GM18508 (cell line): ENCODE measurements at regions not wholly inside any gene's neighbourhood (a gene's known extent, or its start where the extent isn't known, plus 50 kb on each side); places are given as distances from the start of the nearest gene placed in this dataset.

Experiments used
- ATAC-seq: cut with Tn5 transposase; IDR thresholded peaks from one replicate; pipeline ENCODE4 v1.9.1; 2021; ENCODE audit warnings: moderate number of reproducible peaks; ENCODE audit not compliant: insufficient read depth, unreplicated experiment

- ATAC-seq: no peak
Observed at GRCh38 chr9:119793218-119793617, 424.0 kb upstream of the BRINP1 start.

- no peak for ATAC-seq
Observed at GRCh38 chr9:119792242-119792641, 423.0 kb upstream of the BRINP1 start.

GRCh38 chr9:119789987-119790386, 420.8 kb upstream of the BRINP1 start:
- ATAC-seq: no peak

GRCh38 chr9:119788921-119789320, 419.7 kb upstream of the BRINP1 start:
- ATAC-seq: no peak

- no peak for ATAC-seq
Observed at GRCh38 chr9:119781886-119782285, 412.7 kb upstream of the BRINP1 start.

GRCh38 chr9:119775410-119775809, 406.2 kb upstream of the BRINP1 start:
- ATAC-seq: no peak

- ATAC-seq: no peak
Observed at GRCh38 chr9:119773823-119774222, 404.6 kb upstream of the BRINP1 start.

- ATAC-seq: no peak
Observed at GRCh38 chr9:119771341-119771740, 402.1 kb upstream of the BRINP1 start.

GRCh38 chr9:119768266-119768665, 399.0 kb upstream of the BRINP1 start:
- ATAC-seq: no peak

GRCh38 chr9:119765632-119766175, 396.5 kb upstream of the BRINP1 start:
- ATAC-seq: no peak

- ATAC-seq: no peak
Observed at GRCh38 chr9:119763260-119763659, 394.0 kb upstream of the BRINP1 start.

- no peak for ATAC-seq
Observed at GRCh38 chr9:119761812-119762211, 392.6 kb upstream of the BRINP1 start.

GRCh38 chr9:119758990-119759389, 389.8 kb upstream of the BRINP1 start:
- no peak for ATAC-seq

- no peak for ATAC-seq
Observed at GRCh38 chr9:119758241-119758640, 389.0 kb upstream of the BRINP1 start.

GRCh38 chr9:119739476-119739875, 370.2 kb upstream of the BRINP1 start:
- no peak for ATAC-seq

GRCh38 chr9:119736491-119737454, 367.5 kb upstream of the BRINP1 start:
- peak; percentile 98 for ATAC-seq

- no peak for ATAC-seq
Observed at GRCh38 chr9:119727988-119728387, 358.8 kb upstream of the BRINP1 start.

GRCh38 chr9:119726035-119726434, 356.8 kb upstream of the BRINP1 start:
- ATAC-seq: no peak

- ATAC-seq: no peak
Observed at GRCh38 chr9:119722384-119722783, 353.1 kb upstream of the BRINP1 start.

GRCh38 chr9:119712325-119712724, 343.1 kb upstream of the BRINP1 start:
- no peak for ATAC-seq

- no peak for ATAC-seq
Observed at GRCh38 chr9:119709431-119709830, 340.2 kb upstream of the BRINP1 start.
